WTC11 (cell line): ENCODE measurements at regions not wholly inside any gene's neighbourhood (a gene's known extent, or its start where the extent isn't known, plus 50 kb on each side); places are given as distances from the start of the nearest gene placed in this dataset.

Experiments
- CTCF ChIP-seq: fragments of 200-600 bp; IDR thresholded peaks from 2 replicates; pipeline ENCODE4 v1.8.0; 2022; ENCODE audit warnings: antibody characterized with exemption
- ELF4 ChIP-seq: sonication (generic); formaldehyde crosslinking; IDR thresholded peaks from 2 replicates; pipeline ENCODE4 v1.8.1; 2022; ENCODE audit warnings: low read depth, mild to moderate bottlenecking, moderate library complexity, missing genetic modification reagents
- EMX1 ChIP-seq: fragments of 250-450 bp; sonication (Bioruptor Pico); IDR thresholded peaks from 2 replicates; pipeline ENCODE4 v1.8.0; 2021; ENCODE audit warnings: mild to moderate bottlenecking
- FOXP1 ChIP-seq: sonication (generic); formaldehyde crosslinking; IDR thresholded peaks from 2 replicates; pipeline ENCODE4 v1.8.0; 2022; ENCODE audit warnings: missing genetic modification reagents, mild to moderate bottlenecking, moderate library complexity, borderline replicate concordance
- MLX ChIP-seq: sonication (generic); formaldehyde crosslinking; IDR thresholded peaks from 2 replicates; pipeline ENCODE4 v1.8.1; 2023; ENCODE audit warnings: mild to moderate bottlenecking, missing genetic modification reagents, moderate library complexity
- NR2C2 ChIP-seq: sonication (generic); formaldehyde crosslinking; IDR thresholded peaks from 2 replicates; pipeline ENCODE4 v1.8.0; 2022; ENCODE audit warnings: mild to moderate bottlenecking, missing genetic modification reagents
- RELA ChIP-seq: sonication (generic); formaldehyde crosslinking; IDR thresholded peaks from 2 replicates; pipeline ENCODE4 v1.8.1; 2022; ENCODE audit warnings: missing genetic modification reagents, mild to moderate bottlenecking, borderline replicate concordance
- SMAD3 ChIP-seq: sonication (generic); formaldehyde crosslinking; IDR thresholded peaks from 2 replicates; pipeline ENCODE4 v1.8.0; 2022; ENCODE audit warnings: missing genetic modification reagents, mild to moderate bottlenecking, borderline replicate concordance
- TEAD4 ChIP-seq: sonication (generic); formaldehyde crosslinking; IDR thresholded peaks from 2 replicates; pipeline ENCODE4 v1.8.0; 2022; ENCODE audit warnings: mild to moderate bottlenecking, missing genetic modification reagents
- ZNF396 ChIP-seq: fragments of 250-450 bp; sonication (Bioruptor Pico); IDR thresholded peaks from 2 replicates; pipeline ENCODE4 v1.8.0; 2021; ENCODE audit warnings: mild to moderate bottlenecking, moderate library complexity, borderline replicate concordance
- TF ChIP-seq, protein P1 (sequence below): sonication (generic); formaldehyde crosslinking; IDR thresholded peaks from 2 replicates; pipeline ENCODE4 v1.8.1; 2023; ENCODE audit warnings: mild to moderate bottlenecking, missing genetic modification reagents, borderline replicate concordance
- TF ChIP-seq, protein P2 (sequence below): sonication (generic); formaldehyde crosslinking; IDR thresholded peaks from 2 replicates; pipeline ENCODE4 v1.8.0; 2022; ENCODE audit warnings: mild to moderate bottlenecking, missing genetic modification reagents

- TF ChIP-seq SMAD3 (CRISPR knock-in tag) (no peak), ZNF396 (CRISPR knock-in tag) (no peak), CTCF (no peak), MLX (no peak), TEAD4 (CRISPR knock-in tag) (no peak), ELF4 (no peak), EMX1 (CRISPR knock-in tag) (no peak), FOXP1 (CRISPR knock-in tag) (no peak), RELA (CRISPR knock-in tag) (no peak), NR2C2 (CRISPR knock-in tag) (no peak)
- TF ChIP-seq, protein P1, sequence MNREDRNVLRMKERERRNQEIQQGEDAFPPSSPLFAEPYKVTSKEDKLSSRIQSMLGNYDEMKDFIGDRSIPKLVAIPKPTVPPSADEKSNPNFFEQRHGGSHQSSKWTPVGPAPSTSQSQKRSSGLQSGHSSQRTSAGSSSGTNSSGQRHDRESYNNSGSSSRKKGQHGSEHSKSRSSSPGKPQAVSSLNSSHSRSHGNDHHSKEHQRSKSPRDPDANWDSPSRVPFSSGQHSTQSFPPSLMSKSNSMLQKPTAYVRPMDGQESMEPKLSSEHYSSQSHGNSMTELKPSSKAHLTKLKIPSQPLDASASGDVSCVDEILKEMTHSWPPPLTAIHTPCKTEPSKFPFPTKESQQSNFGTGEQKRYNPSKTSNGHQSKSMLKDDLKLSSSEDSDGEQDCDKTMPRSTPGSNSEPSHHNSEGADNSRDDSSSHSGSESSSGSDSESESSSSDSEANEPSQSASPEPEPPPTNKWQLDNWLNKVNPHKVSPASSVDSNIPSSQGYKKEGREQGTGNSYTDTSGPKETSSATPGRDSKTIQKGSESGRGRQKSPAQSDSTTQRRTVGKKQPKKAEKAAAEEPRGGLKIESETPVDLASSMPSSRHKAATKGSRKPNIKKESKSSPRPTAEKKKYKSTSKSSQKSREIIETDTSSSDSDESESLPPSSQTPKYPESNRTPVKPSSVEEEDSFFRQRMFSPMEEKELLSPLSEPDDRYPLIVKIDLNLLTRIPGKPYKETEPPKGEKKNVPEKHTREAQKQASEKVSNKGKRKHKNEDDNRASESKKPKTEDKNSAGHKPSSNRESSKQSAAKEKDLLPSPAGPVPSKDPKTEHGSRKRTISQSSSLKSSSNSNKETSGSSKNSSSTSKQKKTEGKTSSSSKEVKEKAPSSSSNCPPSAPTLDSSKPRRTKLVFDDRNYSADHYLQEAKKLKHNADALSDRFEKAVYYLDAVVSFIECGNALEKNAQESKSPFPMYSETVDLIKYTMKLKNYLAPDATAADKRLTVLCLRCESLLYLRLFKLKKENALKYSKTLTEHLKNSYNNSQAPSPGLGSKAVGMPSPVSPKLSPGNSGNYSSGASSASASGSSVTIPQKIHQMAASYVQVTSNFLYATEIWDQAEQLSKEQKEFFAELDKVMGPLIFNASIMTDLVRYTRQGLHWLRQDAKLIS (CRISPR knock-in tag): no peak
- TF ChIP-seq, protein P2, sequence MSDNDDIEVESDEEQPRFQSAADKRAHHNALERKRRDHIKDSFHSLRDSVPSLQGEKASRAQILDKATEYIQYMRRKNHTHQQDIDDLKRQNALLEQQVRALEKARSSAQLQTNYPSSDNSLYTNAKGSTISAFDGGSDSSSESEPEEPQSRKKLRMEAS (CRISPR knock-in tag): no peak
Observed at GRCh38 chr7:17415955-17416354, 117.5 kb downstream of the AHR start.
